HepG2 (cell line): ENCODE measurements at regions not wholly inside any gene's neighbourhood (a gene's known extent, or its start where the extent isn't known, plus 50 kb on each side); places are given as distances from the start of the nearest gene placed in this dataset.

Experiments used
- ARNTL ChIP-seq: sonication (generic); formaldehyde crosslinking; IDR thresholded peaks from 2 replicates; pipeline ENCODE4 v1.4.0; 2020; ENCODE audit warnings: mild to moderate bottlenecking, missing genetic modification reagents
- RERE ChIP-seq: IDR thresholded peaks from 2 replicates; pipeline ENCODE4 v1.6.1; 2016; ENCODE audit warnings: low read depth, missing genetic modification reagents, missing compliant biosample characterization
- SMYD3 ChIP-seq: sonication (generic); formaldehyde crosslinking; IDR thresholded peaks from 2 replicates; pipeline ENCODE4 v1.8.1; 2023; ENCODE audit warnings: mild to moderate bottlenecking, missing genetic modification reagents
- TFAP4 ChIP-seq: sonication (generic); IDR thresholded peaks from 2 replicates; pipeline ENCODE4 v1.6.1; 2016; ENCODE audit warnings: low read depth, borderline replicate concordance
- ZNF496 ChIP-seq: sonication (generic); formaldehyde crosslinking; IDR thresholded peaks from 2 replicates; pipeline ENCODE4 v1.8.1; 2023; ENCODE audit warnings: mild to moderate bottlenecking, moderate library complexity, missing genetic modification reagents; ENCODE audit not compliant: insufficient replicate concordance
- ZNF597 ChIP-seq: sonication (generic); formaldehyde crosslinking; IDR thresholded peaks from 2 replicates; pipeline ENCODE4 v1.5.0; 2020; ENCODE audit warnings: missing genetic modification reagents
- ZNF605 ChIP-seq: sonication (generic); formaldehyde crosslinking; IDR thresholded peaks from 2 replicates; pipeline ENCODE4 v1.8.0; 2022; ENCODE audit warnings: mild to moderate bottlenecking, missing genetic modification reagents

GRCh38 chr6:90941885-90942284, 355.0 kb upstream of the MAP3K7 start (continued):
- TF ChIP-seq TFAP4 (no peak), SMYD3 (CRISPR knock-in tag) (no peak), ZNF597 (CRISPR knock-in tag) (no peak), RERE (CRISPR knock-in tag) (no peak), ARNTL (CRISPR knock-in tag) (no peak), ZNF496 (no peak), ZNF605 (no peak)
